IMR-90 (cell line): ENCODE measurements at regions not wholly inside any gene's neighbourhood (a gene's known extent, or its start where the extent isn't known, plus 50 kb on each side); places are given as distances from the start of the nearest gene placed in this dataset.

Experiments used
- ATAC-seq: fragments of 200-7000 bp; cut with Tn5 transposase; 2 replicates; pipeline ENCODE4 v1.9.1; 2020; ENCODE audit warnings: low read depth, mild to moderate bottlenecking, moderate library complexity
- BruUV-seq: library from RNA; stranded (reverse); fragments of 400-500 nt; replicated peaks from 2 replicates; lab custom pipeline; 2021; lab: Mats Ljungman, UMichigan
- CTCF ChIA-PET: fragments of 300-600 bp; formaldehyde crosslinking; extraction: SDS; loops from one replicate; lab custom pipeline; 2021; ENCODE audit warnings: antibody characterized with exemption; lab: Yijun Ruan, JAX
- POLR2A ChIA-PET: fragments of 300-600 bp; sonication (Branson Sonifier 250); formaldehyde crosslinking; loops from one replicate; lab custom pipeline; 2022; ENCODE audit warnings: antibody characterized with exemption; ENCODE audit not compliant: unreplicated experiment; lab: Charles Lee
- DNase-seq: peaks from one replicate; pipeline ENCODE4 v3.0.0; 2013
- H2AFZ ChIP-seq: replicated peaks from 2 replicates; pipeline ENCODE3; 2013; ENCODE audit warnings: low read length, mild to moderate bottlenecking; ENCODE audit not compliant: poor library complexity
- H2AK5ac ChIP-seq: 2 replicates; pipeline ENCODE4 v1.6.1; 2013; ENCODE audit warnings: low read depth, low read length, inconsistent platforms
- H2AK9ac ChIP-seq: replicated peaks from 2 replicates; pipeline ENCODE3; 2013; ENCODE audit warnings: mild to moderate bottlenecking, low read depth, low read length, moderate library complexity; ENCODE audit not compliant: poor library complexity
- H2BK120ac ChIP-seq: 2 replicates; pipeline ENCODE4 v1.6.1; 2013; ENCODE audit warnings: low read depth, low read length, inconsistent platforms
- H2BK15ac ChIP-seq: 3 replicates; pipeline ENCODE4 v1.6.1; 2013; ENCODE audit warnings: low read depth, low read length, inconsistent platforms
- H2BK20ac ChIP-seq: 2 replicates; pipeline ENCODE4 v1.6.1; 2013; ENCODE audit warnings: low read depth, mild to moderate bottlenecking, inconsistent platforms, low read length, moderate library complexity
- H2BK5ac ChIP-seq: 2 replicates; pipeline ENCODE4 v1.6.1; 2013; ENCODE audit warnings: mild to moderate bottlenecking, low read depth, low read length, inconsistent platforms; ENCODE audit not compliant: poor library complexity, severe bottlenecking
- H3K14ac ChIP-seq: replicated peaks from 2 replicates; pipeline ENCODE4 v1.6.1; 2013; ENCODE audit warnings: low read depth, low read length, inconsistent platforms
- H3K18ac ChIP-seq: 2 replicates; pipeline ENCODE4 v1.6.1; 2013; ENCODE audit warnings: low read depth, low read length, control low read depth
- H3K23ac ChIP-seq: 2 replicates; pipeline ENCODE4 v1.6.1; 2013; ENCODE audit warnings: low read depth, low read length, inconsistent platforms
- H3K27ac ChIP-seq: 2 replicates; pipeline ENCODE4 v1.5.1; 2013; ENCODE audit warnings: mild to moderate bottlenecking, control low read depth, low read length; ENCODE audit not compliant: insufficient read depth
- H3K27me3 ChIP-seq: 2 replicates; pipeline ENCODE4 v1.6.1; 2013; ENCODE audit warnings: low read length; ENCODE audit not compliant: control insufficient read depth, insufficient read depth
- H3K36me3 ChIP-seq: 2 replicates; pipeline ENCODE4 v1.6.1; 2013; ENCODE audit warnings: low read length, mixed read lengths; ENCODE audit not compliant: control insufficient read depth, insufficient read depth
- H3K4ac ChIP-seq: 2 replicates; pipeline ENCODE4 v1.6.1; 2013; ENCODE audit warnings: low read depth, low read length, inconsistent platforms
- H3K4me1 ChIP-seq: 2 replicates; pipeline ENCODE4 v1.6.1; 2013; ENCODE audit warnings: low read length, mixed read lengths; ENCODE audit not compliant: control insufficient read depth, insufficient read depth
- H3K4me2 ChIP-seq: 2 replicates; pipeline ENCODE4 v1.6.1; 2013; ENCODE audit warnings: low read depth, mild to moderate bottlenecking, control low read depth, low read length, moderate library complexity
- H3K4me3 ChIP-seq: 2 replicates; pipeline ENCODE4 v1.5.1; 2013; ENCODE audit warnings: low read depth, mild to moderate bottlenecking, control low read depth, low read length, moderate library complexity; ENCODE audit not compliant: insufficient read depth
- H3K56ac ChIP-seq: 2 replicates; pipeline ENCODE4 v1.6.1; 2013; ENCODE audit warnings: low read length, inconsistent platforms; ENCODE audit not compliant: insufficient read depth; ENCODE audit errors: extremely low read depth
- H3K79me1 ChIP-seq, 2 experiments: 2 replicates each; pipeline ENCODE4 v1.6.1; 2013; ENCODE audit warnings: low read length in 2 of 2, inconsistent platforms in 1 of 2, low read depth in 1 of 2
- H3K9ac ChIP-seq: 2 replicates; pipeline ENCODE4 v1.6.1; 2013; ENCODE audit warnings: low read depth, low read length, control low read depth
- H3K9me1 ChIP-seq: 2 replicates; pipeline ENCODE4 v1.6.1; 2013; ENCODE audit warnings: low read length, inconsistent platforms; ENCODE audit not compliant: insufficient read depth
- H3K9me3 ChIP-seq: 2 replicates; pipeline ENCODE4 v1.6.1; 2013; ENCODE audit warnings: low read length; ENCODE audit not compliant: control insufficient read depth, insufficient read depth
- H4K20me1 ChIP-seq: 2 replicates; pipeline ENCODE4 v1.6.1; 2013; ENCODE audit warnings: low read length, inconsistent platforms; ENCODE audit not compliant: insufficient read depth
- H4K5ac ChIP-seq: 2 replicates; pipeline ENCODE4 v1.6.1; 2013; ENCODE audit warnings: mild to moderate bottlenecking, low read depth, low read length, control low read depth
- H4K8ac ChIP-seq, 2 experiments: 2 replicates each; pipeline ENCODE4 v1.6.1; 2013; ENCODE audit warnings: low read depth in 2 of 2, low read length in 2 of 2, control low read depth in 1 of 2, inconsistent platforms in 1 of 2
- H4K91ac ChIP-seq: 2 replicates; pipeline ENCODE4 v1.6.1; 2013; ENCODE audit warnings: low read depth, low read length, inconsistent platforms; ENCODE audit not compliant: insufficient read depth
- CHD1 ChIP-seq: IDR thresholded peaks from 2 replicates; pipeline ENCODE4 v1.6.1; 2012; ENCODE audit warnings: low read depth, low read length, improper control_type of control experiment
- MAFK ChIP-seq: IDR thresholded peaks from 2 replicates; pipeline ENCODE4 v1.6.1; 2012; ENCODE audit warnings: low read depth, low read length, improper control_type of control experiment
- NFE2L2 ChIP-seq: fragments of 150-350 bp; IDR thresholded peaks from 2 replicates; pipeline ENCODE4 v1.6.1; 2016; ENCODE audit warnings: low read depth, mild to moderate bottlenecking, low read length
- RAD21 ChIP-seq: IDR thresholded peaks from 2 replicates; pipeline ENCODE4 v1.6.1; 2012; ENCODE audit warnings: low read length, improper control_type of control experiment
- RCOR1 ChIP-seq: IDR thresholded peaks from 2 replicates; pipeline ENCODE4 v1.6.1; 2012; ENCODE audit warnings: mild to moderate bottlenecking, low read length, improper control_type of control experiment; ENCODE audit not compliant: insufficient replicate concordance
- SMC3 ChIP-seq: fragments of 150-350 bp; IDR thresholded peaks from 2 replicates; pipeline ENCODE4 v1.6.1; 2016; ENCODE audit warnings: low read depth, mild to moderate bottlenecking, antibody characterized with exemption, low read length, moderate library complexity
- WGBS, 2 experiments: methylation state at CpG; one replicate each; pipeline versions ENCODE4 v1.1.5 to v1.1.7; 2013; ENCODE audit warnings: missing lambda C conversion rate in 2 of 2; ENCODE audit not compliant: insufficient read length in 1 of 2; ENCODE audit errors: extremely low coverage in 2 of 2; 5-methylcytosine and 5-hydroxymethylcytosine counted together
- dilution Hi-C: fragments of 300-500 bp; cut with HindIII; formaldehyde crosslinking; loops from one replicate; pipeline ENCODE4 v1.14.3; 2018; ENCODE audit warnings: low sequenced_read_pairs; ENCODE audit not compliant: unreplicated experiment
- in situ Hi-C: fragments of 300-500 bp; cut with MboI; formaldehyde crosslinking; loops from 3 replicates; pipeline ENCODE4 v1.14.3; 2019; ENCODE audit warnings: low sequenced_read_pairs, inconsistent platforms, mixed read lengths
- intact Hi-C: fragments of 100-400 bp; cut with micrococcal nuclease; formaldehyde crosslinking; loops from 2 replicates; pipeline ENCODE4 v1.10.0; 2022
- TF ChIP-seq, protein P1 (sequence below): fragments of 150-350 bp; IDR thresholded peaks from 2 replicates; pipeline ENCODE4 v1.6.1; 2016; ENCODE audit warnings: low read depth, mild to moderate bottlenecking, low read length, moderate library complexity, borderline replicate concordance

DNA sequence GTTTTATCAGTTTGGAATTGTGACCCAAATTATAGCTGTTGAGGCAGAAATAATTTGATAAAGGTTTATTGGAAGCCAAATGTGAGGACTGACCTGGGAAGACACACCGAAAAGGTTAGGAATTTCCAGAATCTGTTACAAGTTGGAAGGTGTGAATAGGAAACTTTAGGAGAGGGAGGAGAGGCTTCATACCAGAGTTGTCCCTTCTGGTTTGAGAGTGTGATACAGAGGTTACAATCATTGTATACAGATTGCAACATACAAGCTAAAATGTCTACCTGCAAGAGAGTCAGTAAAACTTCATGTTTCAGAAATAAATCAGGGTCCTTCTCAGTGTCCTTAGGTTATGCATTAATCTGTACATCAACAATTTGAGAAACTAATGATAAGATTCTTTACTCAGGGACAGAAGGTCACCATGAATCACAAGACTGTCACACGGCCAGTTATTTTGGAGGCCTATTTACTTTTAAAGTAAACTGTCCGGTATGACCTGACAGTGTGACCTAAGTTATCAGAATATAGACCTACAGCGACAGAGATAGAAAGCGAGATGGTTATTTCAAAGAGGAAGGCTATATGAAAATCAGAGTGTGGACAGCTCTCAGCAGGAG lies 204.9 kb upstream of the CTNND2 start:
- no peak overlapping the region for H3K9ac ChIP-seq
- no peak overlapping the region for H3K4me3 ChIP-seq
- in situ Hi-C loops, result no loop called here
- CTCF ChIA-PET, result no interaction called here
- H2AK9ac ChIP-seq, result no peak overlapping the region
- H3K9me1 ChIP-seq, result no peaks in the 10 kb centered on the region
- no peaks in the 10 kb centered on the region for H3K79me1 ChIP-seq
- no peaks in the 10 kb centered on the region for H3K27me3 ChIP-seq
- no peak overlapping the region for H2BK20ac ChIP-seq
- ATAC-seq (no peak), DNase-seq (no peak)
- H3K18ac ChIP-seq, result no peak overlapping the region
- H2AK5ac ChIP-seq, result no peak overlapping the region
- no peak overlapping the region for H2BK120ac ChIP-seq
- H3K4ac ChIP-seq, result no peak overlapping the region
- no peak overlapping the region for H3K4me2 ChIP-seq
- H4K8ac ChIP-seq, result no peak overlapping the region
- no peak overlapping the region for H3K14ac ChIP-seq
- no peak overlapping the region for H3K23ac ChIP-seq
- no peaks in the 10 kb centered on the region for H3K36me3 ChIP-seq
- no peaks in the 10 kb centered on the region for H4K20me1 ChIP-seq
- H4K91ac ChIP-seq, result no peak overlapping the region
- H2BK15ac ChIP-seq, result no peak overlapping the region
- H3K9me3 ChIP-seq, result no peaks in the 10 kb centered on the region; the same call in 1 of the 2 replicates
- POLR2A ChIA-PET, result no interaction called here
- intact Hi-C loops, result no loop called here
- H4K5ac ChIP-seq, result no peak overlapping the region
- no peaks in the 10 kb centered on the region for H3K4me1 ChIP-seq
- no peak overlapping the region for H3K56ac ChIP-seq
- dilution Hi-C loops, result no loop called here
- H2BK5ac ChIP-seq, result no peak overlapping the region
- no TSS peak for BruUV-seq
- WGBS, 2 experiments, result 0% methylated on average over 1 of the region's 5 CpGs; no CpG with 5 or more reads in 1 of the 2 experiments
- TF ChIP-seq, protein P1, sequence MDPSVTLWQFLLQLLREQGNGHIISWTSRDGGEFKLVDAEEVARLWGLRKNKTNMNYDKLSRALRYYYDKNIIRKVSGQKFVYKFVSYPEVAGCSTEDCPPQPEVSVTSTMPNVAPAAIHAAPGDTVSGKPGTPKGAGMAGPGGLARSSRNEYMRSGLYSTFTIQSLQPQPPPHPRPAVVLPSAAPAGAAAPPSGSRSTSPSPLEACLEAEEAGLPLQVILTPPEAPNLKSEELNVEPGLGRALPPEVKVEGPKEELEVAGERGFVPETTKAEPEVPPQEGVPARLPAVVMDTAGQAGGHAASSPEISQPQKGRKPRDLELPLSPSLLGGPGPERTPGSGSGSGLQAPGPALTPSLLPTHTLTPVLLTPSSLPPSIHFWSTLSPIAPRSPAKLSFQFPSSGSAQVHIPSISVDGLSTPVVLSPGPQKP, result no peak
- TF ChIP-seq NFE2L2 (no peak), RAD21 (no peak), MAFK (no peak), SMC3 (no peak), CHD1 (no peak), RCOR1 (no peak)
- H2AFZ ChIP-seq, result no peak overlapping the region
- no peak overlapping the region for H3K27ac ChIP-seq
